ENCODE measurements at regions not wholly inside any gene's neighbourhood (a gene's known extent, or its start where the extent isn't known, plus 50 kb on each side); places are given as distances from the start of the nearest gene placed in this dataset.
"Not testable (repeated sequence)": the region's sequence is repeated elsewhere in the genome, so short reads cannot be mapped to it uniquely, and the experiment has no call there.

GRCh38 chr11:112663947-112664634 is 297.1 kb upstream of the NCAM1 start:
- FAIRE-seq = no peak
- DNase-seq (ENCODE audit: low spot score in 2 of 2) = no peak

DNA sequence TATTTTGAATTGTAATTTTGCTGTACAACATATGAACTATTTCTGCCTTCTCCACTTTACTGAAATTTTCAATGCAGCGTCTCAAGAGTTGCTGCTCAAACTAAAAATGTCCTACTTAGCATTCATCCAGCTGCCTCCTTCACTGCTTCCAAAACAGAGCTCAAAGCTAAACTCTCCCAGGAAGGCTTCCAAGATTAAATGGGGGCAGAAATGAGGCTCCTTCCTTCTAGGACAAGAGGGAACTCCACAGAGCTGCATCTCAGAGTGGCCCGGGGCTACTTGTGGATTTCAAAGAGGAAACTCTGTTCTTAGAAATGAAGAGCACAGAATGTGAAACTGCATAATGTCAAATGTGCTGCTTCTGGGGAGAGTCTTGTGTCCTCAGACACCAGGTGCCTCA is 295.9 kb upstream of the NCAM1 start:
- DNase-seq (ENCODE audit: low spot score in 2 of 2) (no peak), FAIRE-seq (no peak)

GRCh38 chr11:112666253-112666652 is 295.0 kb upstream of the NCAM1 start:
- FAIRE-seq (no peak), DNase-seq (ENCODE audit: low spot score in 2 of 2) (no peak)

GRCh38 chr11:112670806-112671570 is 290.2 kb upstream of the NCAM1 start:
- DNase-seq (ENCODE audit: low spot score in 2 of 2) (peak in 1 of 2 donors; percentile 3), FAIRE-seq (no peak)

GRCh38 chr11:112673401-112673800 is 287.8 kb upstream of the NCAM1 start:
- DNase-seq (ENCODE audit: low spot score in 2 of 2); FAIRE-seq: not testable (repeated sequence)

DNA sequence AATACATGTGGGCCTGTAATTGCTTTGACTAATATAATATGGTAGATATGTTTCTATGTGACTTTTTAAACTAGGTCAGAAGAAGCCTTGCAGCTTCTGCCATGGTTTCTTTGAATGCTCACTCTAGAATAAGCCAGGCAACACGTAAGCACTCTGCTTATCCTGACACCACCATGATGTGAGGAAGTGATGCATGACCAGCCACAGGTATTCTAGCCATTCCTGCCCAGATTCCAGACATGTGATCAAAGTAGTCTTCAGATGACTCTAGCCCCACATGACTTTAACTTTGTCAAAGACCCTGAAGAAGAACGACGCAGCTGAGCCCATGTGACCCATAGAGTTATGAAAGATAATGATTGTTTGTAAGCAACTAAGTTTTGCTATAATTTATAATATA is 276.1 kb upstream of the NCAM1 start:
- FAIRE-seq = no peak
- no peak for DNase-seq (ENCODE audit: low spot score in 2 of 2)

DNA sequence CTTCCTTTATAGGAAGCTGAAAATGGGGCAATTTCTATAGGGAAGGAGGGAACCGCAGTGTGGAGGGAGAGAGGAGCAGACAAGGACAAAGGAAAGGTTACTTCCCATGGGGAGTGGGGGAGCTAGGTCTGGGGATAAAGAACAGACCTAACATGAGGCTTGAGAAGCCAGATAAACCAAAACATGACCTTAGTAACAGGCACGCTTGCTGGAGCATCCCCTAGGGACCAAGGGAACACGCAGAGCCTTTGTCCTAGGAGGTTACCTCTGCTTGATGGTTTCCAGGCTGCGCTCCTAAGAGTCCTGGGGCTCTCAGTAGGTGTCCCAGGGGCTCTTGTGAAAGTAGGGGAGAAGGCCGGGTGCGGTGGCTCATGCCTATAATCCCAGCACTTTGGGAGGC is 271.4 kb upstream of the NCAM1 start:
- DNase-seq (ENCODE audit: low spot score in 2 of 2) (no peak), FAIRE-seq (no peak)

DNA sequence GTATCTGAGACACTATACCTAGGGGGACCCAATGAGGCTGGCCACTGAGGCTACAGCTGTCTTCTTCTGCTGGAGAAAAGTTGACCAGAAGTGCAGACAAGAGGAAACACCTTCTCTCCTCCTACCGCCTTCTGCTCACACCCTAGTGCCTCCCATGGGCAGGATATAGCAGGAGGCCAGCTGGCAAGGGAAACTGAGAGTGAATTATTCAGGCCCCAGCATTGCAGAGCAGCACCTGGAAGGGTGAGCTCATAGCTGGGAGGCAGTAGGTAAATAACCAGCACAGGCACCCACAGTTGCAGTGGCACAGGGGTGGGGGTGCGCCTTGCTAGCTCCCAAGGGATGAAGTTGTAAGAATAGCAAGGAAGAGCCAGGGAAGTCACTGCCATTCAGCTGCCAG is 267.4 kb upstream of the NCAM1 start:
- DNase-seq (ENCODE audit: low spot score in 2 of 2) = no peak
- no peak for FAIRE-seq

DNA sequence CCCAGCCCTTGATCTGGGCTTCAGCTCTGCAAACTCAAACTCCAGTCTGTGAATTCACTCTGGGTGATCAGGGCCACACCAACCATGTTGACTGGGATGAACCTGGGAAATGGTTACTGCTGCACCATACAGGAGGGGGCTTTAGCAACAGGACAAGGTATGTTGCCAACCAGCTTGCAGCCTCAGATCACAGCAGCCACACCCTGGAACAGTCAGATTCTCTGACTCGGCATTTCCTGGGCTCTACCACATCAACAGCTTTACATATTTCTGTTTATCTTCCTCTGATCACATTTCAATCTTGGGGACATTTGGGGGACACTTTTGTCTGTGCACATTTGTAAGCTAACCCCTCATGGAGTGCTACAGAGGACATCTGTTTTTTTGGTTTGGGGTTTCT is 267.0 kb upstream of the NCAM1 start:
- FAIRE-seq = no peak
- DNase-seq (ENCODE audit: low spot score in 2 of 2) = no peak

DNA sequence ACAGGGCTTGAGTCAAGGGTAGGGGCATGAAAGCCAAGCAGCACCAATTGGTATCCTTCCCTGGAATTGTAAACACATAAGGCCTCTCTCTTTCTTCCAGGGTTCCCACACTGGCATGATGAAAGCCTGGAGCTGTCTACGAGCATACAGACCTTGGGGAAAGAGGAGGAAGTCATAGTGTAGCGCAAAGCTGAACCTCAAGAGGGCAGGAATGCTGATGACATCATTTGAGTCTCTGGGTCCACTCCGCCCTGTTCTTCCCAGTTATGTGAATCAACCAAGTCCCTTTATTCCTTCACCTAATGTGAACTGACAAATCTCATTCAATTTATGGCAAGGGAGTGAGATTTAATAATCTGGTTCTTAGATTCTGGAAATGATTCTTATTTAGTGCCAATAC is 266.4 kb upstream of the NCAM1 start:
- FAIRE-seq (no peak), DNase-seq (ENCODE audit: low spot score in 2 of 2) (no peak)

GRCh38 chr11:112697391-112698178 is 263.6 kb upstream of the NCAM1 start:
- DNase-seq (ENCODE audit: low spot score in 2 of 2) = peak; percentile 24 to 38
- no peak for FAIRE-seq

GRCh38 chr11:112705148-112705547 is 256.1 kb upstream of the NCAM1 start:
- DNase-seq (ENCODE audit: low spot score in 2 of 2) = no peak
- FAIRE-seq = no peak

- no peak for FAIRE-seq
- DNase-seq (ENCODE audit: low spot score in 2 of 2) = no peak
Observed at GRCh38 chr11:112706863-112707262, 254.4 kb upstream of the NCAM1 start.

DNA sequence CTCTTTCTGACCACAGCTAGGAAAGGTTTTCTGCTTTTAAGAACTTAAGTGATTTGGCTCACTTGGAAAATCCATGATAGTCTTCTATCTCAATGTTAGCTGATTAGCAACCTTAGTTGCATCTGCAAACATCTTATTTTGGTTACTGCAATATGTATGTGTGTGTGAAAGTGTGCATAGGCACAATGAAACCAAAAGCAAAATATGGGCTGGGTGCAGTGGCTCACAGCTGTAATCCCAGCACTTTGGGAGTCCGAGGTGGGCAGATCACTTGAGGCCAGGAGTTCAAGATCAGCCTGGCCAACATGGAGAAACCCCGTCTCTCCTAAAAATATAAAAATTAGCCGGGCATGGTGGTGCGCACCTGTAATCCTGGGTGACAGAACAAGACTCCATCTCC is 246.9 kb upstream of the NCAM1 start:
- FAIRE-seq = not testable (repeated sequence)

GRCh38 chr11:112715056-112715455 is 246.2 kb upstream of the NCAM1 start:
- DNase-seq (ENCODE audit: low spot score in 2 of 2) (no peak), FAIRE-seq (no peak)

More for the DNA sequence above, 246.9 kb upstream of the NCAM1 start:
- DNase-seq (ENCODE audit: low spot score in 2 of 2) = not testable (repeated sequence)

GRCh38 chr11:112718483-112718882 is 242.7 kb upstream of the NCAM1 start:
- DNase-seq (ENCODE audit: low spot score in 2 of 2) = no peak
- no peak for FAIRE-seq

DNA sequence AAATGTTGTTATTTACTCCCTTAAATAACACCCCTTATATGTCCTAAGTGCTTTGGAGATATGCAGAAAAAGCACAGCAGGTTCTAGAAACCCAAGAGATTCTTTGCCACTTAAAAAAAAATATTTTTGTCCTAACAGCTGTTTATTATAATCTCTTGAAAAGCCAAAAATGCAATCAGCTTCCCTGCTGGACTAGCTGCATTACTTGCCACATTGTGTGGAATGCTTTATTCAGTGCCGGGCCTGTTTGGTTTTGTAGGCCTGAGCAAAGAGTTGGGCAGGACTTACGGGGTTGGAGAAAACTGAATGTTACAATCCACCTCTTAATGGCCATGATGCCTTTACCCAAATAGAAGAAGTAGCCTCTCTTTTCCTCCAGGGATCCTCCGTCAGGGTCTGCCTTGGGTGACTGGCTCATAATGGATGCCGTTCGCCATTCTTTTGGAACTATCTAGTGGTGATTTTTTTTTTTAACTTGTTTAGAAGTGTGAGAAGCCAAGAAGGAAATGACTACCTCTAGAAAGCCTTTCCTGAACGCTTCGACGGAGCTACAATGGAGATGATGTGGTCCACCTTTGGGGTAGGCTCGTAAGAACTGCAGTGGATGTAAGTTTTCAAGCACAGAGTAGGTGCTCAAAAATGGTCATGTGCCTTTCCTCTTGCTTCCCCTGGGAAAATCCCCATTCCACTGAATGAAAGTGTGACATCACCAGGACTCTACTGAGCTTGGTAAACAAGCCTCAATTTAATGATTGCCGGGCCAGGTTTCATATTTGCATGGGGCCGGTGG is 241.3 kb upstream of the NCAM1 start:
- FAIRE-seq (no peak), DNase-seq (ENCODE audit: low spot score in 2 of 2) (no peak)

DNA sequence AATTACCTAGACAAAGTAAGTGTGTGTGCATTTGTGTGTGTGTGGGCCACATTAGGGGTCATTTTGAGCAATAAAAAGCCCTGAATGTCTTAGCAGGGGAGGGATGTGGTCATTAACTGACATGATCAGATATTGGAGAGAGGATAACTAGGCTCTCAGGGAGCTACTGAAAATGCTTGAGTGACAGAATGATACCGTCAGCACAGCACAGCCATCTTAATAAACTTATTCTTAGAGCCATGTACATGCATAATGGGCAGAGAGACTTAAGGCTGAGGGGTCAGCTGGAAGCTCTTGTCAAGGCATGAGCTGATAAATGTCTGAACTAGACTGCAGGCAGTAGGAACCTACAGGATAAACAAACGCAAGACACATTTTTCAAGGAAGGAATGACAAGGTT is 239.1 kb upstream of the NCAM1 start:
- DNase-seq (ENCODE audit: low spot score in 2 of 2) = no peak
- FAIRE-seq = no peak

DNA sequence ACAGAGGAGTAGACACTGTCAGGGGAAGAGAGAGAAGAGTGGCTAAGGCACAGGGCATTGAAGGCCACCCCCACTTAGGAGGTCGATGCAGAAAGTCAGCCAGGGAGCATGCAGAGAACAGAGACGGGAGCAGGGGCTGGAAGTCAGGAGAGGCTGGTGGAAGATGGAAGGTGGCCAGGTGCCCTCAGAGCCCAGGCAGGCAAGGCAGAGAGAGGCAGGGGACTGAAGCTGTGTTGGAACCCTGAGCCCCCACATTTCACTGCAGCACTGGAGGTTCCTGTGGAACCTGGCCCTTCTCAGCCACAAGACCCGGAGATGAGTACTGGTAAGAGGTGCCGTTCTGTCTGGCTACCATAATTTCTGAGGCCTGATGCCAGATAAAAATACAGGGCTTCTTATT is 238.3 kb upstream of the NCAM1 start:
- FAIRE-seq (no peak), DNase-seq (ENCODE audit: low spot score in 2 of 2) (no peak)

DNA sequence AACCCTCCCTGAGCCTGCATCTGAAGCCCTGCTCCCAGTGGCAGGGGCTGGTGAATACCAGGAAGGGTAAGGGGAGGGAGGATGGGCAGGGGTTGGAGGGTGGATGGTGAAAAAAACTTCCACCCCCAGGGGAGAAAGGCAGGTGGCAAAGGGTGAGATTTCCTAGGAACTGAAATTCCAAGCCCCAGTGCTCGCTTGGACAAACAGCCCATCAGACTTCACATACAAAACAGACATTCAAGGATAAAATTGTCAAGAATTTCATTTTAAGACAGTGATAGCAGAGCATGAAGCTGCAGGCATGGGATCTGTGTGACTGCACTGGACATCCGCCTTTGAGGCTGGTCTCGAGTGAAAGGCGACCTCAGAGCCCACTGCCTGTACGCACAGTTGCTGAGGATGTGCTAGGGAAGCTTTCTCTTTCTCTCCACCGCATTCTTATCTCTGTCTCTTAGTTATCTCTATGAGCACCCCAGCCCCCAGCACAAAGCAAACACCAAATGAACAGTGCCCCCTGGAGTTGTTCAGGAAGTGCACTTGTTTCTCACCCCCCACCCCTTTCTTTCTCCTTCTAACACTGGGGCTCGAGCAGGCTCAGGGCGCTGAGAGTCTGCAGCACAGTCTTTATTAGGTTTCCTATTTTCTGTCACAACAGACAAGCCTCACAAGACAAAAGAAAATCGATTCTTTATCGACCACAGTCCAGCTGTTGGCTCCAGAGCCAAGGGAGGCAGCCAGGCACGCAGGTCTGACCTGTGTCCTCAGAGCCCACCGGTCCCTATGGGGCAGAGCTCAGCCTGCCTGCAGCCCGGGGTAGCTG is 237.3 kb upstream of the NCAM1 start:
- DNase-seq (ENCODE audit: low spot score in 2 of 2) = no peak
- FAIRE-seq = no peak
